Right cardiac atrium (tissue), 5 donors: ENCODE measurements at regions not wholly inside any gene's neighbourhood (a gene's known extent, or its start where the extent isn't known, plus 50 kb on each side); places are given as distances from the start of the nearest gene placed in this dataset.
A peak's percentile ranks its signal among the peaks of the same experiment; 100 is the strongest.
"Not testable (repeated sequence)": the region's sequence is repeated elsewhere in the genome, so short reads cannot be mapped to it uniquely, and the experiment has no call there.

Experiments used
- ATAC-seq, 2 donors: fragments of 200-7000 bp; cut with Tn5 transposase; one replicate each; pipeline versions ENCODE4 v1.8.0 to v1.9.1; 2020; ENCODE audit warnings: moderate library complexity in 2 of 2, mild to moderate bottlenecking in 1 of 2
- DNase-seq, 3 donors: peaks; one replicate each; pipeline ENCODE4 v3.0.0-alpha.2; 2020
- H3K27ac ChIP-seq: one replicate; pipeline ENCODE4 v1.5.1; 2013; ENCODE audit warnings: mild to moderate bottlenecking, low read length, control low read depth, moderate library complexity
- H3K27me3 ChIP-seq: one replicate; pipeline ENCODE4 v1.6.1; 2013; ENCODE audit not compliant: control insufficient read depth, insufficient read depth
- H3K4me1 ChIP-seq: one replicate; pipeline ENCODE4 v1.6.1; 2013; ENCODE audit warnings: low read length; ENCODE audit not compliant: control insufficient read depth, insufficient read depth
- H3K4me3 ChIP-seq: one replicate; pipeline ENCODE4 v1.5.1; 2013; ENCODE audit warnings: low read length, control low read depth
- H3K9me3 ChIP-seq: one replicate; pipeline ENCODE4 v1.6.1; 2013; ENCODE audit warnings: low read length; ENCODE audit not compliant: control insufficient read depth
- WGBS: extraction: QIAGEN DNeasy Blood & Tissue Kit; methylation state at CpG from one replicate; pipeline ENCODE4 v1.1.7; 2013; 5-methylcytosine and 5-hydroxymethylcytosine counted together
- intact Hi-C, 4 donors: fragments of 100-400 bp; cut with DNase I; formaldehyde crosslinking; loops; one replicate each; pipeline versions ENCODE4 v1.11.0 to v1.14.0; 2022 to 2023
- donor health status: healthy with polysubstance abuse.
- donor health status: DM: no; HTN: yes; CAD: no.
- donor health status: DM: no; HTN: no; CAD: no.
- donor health status: DM: no; HTN: yes; CAD: no; lungs with severe emphysema.
- donor health status: DM: yes; HTN: yes; CAD: no.

GRCh38 chr20:40634891-40635290 lies 54.1 kb downstream of the MAFB start:
- 72% methylated on average over 3 of the region's 3 CpGs for WGBS
- no peak for DNase-seq
- no peaks in the 10 kb centered on the region for H3K27me3 ChIP-seq
- H3K4me3 ChIP-seq: no peak overlapping the region
- no peaks in the 10 kb centered on the region for H3K4me1 ChIP-seq
- no peaks in the 10 kb centered on the region for H3K9me3 ChIP-seq
- no peak overlapping the region for H3K27ac ChIP-seq
- intact Hi-C loops: no loop called here
- no peak for ATAC-seq

GRCh38 chr20:40633123-40633850 lies 55.7 kb downstream of the MAFB start:
- H3K9me3 ChIP-seq: no peaks in the 10 kb centered on the region
- intact Hi-C loops: no loop called here
- 74% methylated on average over 5 of the region's 5 CpGs for WGBS

GRCh38 chr20:40632346-40632976 lies 56.6 kb downstream of the MAFB start:
- WGBS: 75% methylated on average over 10 of the region's 10 CpGs
- ATAC-seq (no peak), DNase-seq (no peak)
- no peak overlapping the region for H3K4me3 ChIP-seq
- intact Hi-C loops: no loop called here
- H3K27me3 ChIP-seq: no peaks in the 10 kb centered on the region
- no peaks in the 10 kb centered on the region for H3K9me3 ChIP-seq
- H3K4me1 ChIP-seq: no peaks in the 10 kb centered on the region
- H3K27ac ChIP-seq: no peak overlapping the region

More at GRCh38 chr20:40633123-40633850, 55.7 kb downstream of the MAFB start:
- Histone ChIP-seq H3K4me1 (no peaks in the 10 kb centered on the region), H3K27ac (no peak overlapping the region), H3K27me3 (no peaks in the 10 kb centered on the region), H3K4me3 (no peak overlapping the region)
- DNase-seq (no peak), ATAC-seq (no peak)

- Histone ChIP-seq H3K9me3 (peaks cover 1% of the 10 kb centered on the region), H3K4me1 (no peaks in the 10 kb centered on the region), H3K4me3 (no peak overlapping the region), H3K27ac (no peak overlapping the region), H3K27me3 (no peaks in the 10 kb centered on the region)
- DNase-seq (no peak), ATAC-seq (peak in 1 of 2 donors; percentile 16)
- intact Hi-C loops: no loop called here
- 93% methylated on average over 10 of the region's 10 CpGs for WGBS
Measured at GRCh38 chr20:40631119-40631631, 57.9 kb downstream of the MAFB start.

GRCh38 chr20:40630713-40631112 lies 58.3 kb downstream of the MAFB start:
- H3K27me3 ChIP-seq: no peaks in the 10 kb centered on the region
- H3K27ac ChIP-seq: no peak overlapping the region
- 75% methylated on average over 3 of the region's 3 CpGs for whole genome bisulfite sequencing
- H3K4me3 ChIP-seq: no peak overlapping the region
- intact Hi-C loops: no loop called here
- H3K9me3 ChIP-seq: peaks cover 1% of the 10 kb centered on the region
- ATAC-seq: no peak
- H3K4me1 ChIP-seq: no peaks in the 10 kb centered on the region
- DNase-seq: no peak

- intact Hi-C loops: no loop called here
- 92% methylated on average over 7 of the region's 7 CpGs for WGBS
Measured at GRCh38 chr20:40630099-40630498, 58.9 kb downstream of the MAFB start.

GRCh38 chr20:40628877-40629276 lies 60.2 kb downstream of the MAFB start:
- H3K4me1 ChIP-seq: no peaks in the 10 kb centered on the region
- intact Hi-C loops: no loop called here
- peaks cover 1% of the 10 kb centered on the region for H3K9me3 ChIP-seq
- no peaks in the 10 kb centered on the region for H3K27me3 ChIP-seq
- H3K27ac ChIP-seq: no peak overlapping the region
- H3K4me3 ChIP-seq: no peak overlapping the region
- DNase-seq: no peak
- no peak for ATAC-seq
- 73% methylated on average over 10 of the region's 10 CpGs for WGBS

More at GRCh38 chr20:40630099-40630498, 58.9 kb downstream of the MAFB start:
- ATAC-seq: no peak
- no peak overlapping the region for H3K27ac ChIP-seq
- H3K27me3 ChIP-seq: no peaks in the 10 kb centered on the region
- H3K4me3 ChIP-seq: no peak overlapping the region
- H3K4me1 ChIP-seq: no peaks in the 10 kb centered on the region
- DNase-seq: no peak
- H3K9me3 ChIP-seq: peaks cover 1% of the 10 kb centered on the region

GRCh38 chr20:40619053-40619452 lies 70.0 kb downstream of the MAFB start:
- DNase-seq, H3K4me1 ChIP-seq, intact Hi-C loops, H3K27me3 ChIP-seq, H3K9me3 ChIP-seq, ATAC-seq, H3K27ac ChIP-seq, H3K4me3 ChIP-seq: not testable (repeated sequence)
- WGBS: 93% methylated on average over 6 of the region's 7 CpGs

GRCh38 chr20:40617594-40617993 lies 71.4 kb downstream of the MAFB start:
- ATAC-seq (no peak), DNase-seq (no peak)
- WGBS: 85% methylated on average over 6 of the region's 6 CpGs
- H3K27me3 ChIP-seq: no peaks in the 10 kb centered on the region
- intact Hi-C loops: no loop called here
- H3K9me3 ChIP-seq: no peaks in the 10 kb centered on the region
- no peaks in the 10 kb centered on the region for H3K4me1 ChIP-seq
- H3K4me3 ChIP-seq: no peak overlapping the region
- no peak overlapping the region for H3K27ac ChIP-seq

- H3K27ac ChIP-seq: no peak overlapping the region
- H3K4me3 ChIP-seq: no peak overlapping the region
- no peaks in the 10 kb centered on the region for H3K9me3 ChIP-seq
- DNase-seq (no peak), ATAC-seq (no peak)
- no peaks in the 10 kb centered on the region for H3K27me3 ChIP-seq
- no peaks in the 10 kb centered on the region for H3K4me1 ChIP-seq
- intact Hi-C loops: no loop called here
Measured at GRCh38 chr20:40612837-40613236, 76.2 kb downstream of the MAFB start.

- 90% methylated on average over 4 of the region's 4 CpGs for WGBS
- ATAC-seq (no peak), DNase-seq (no peak)
- Histone ChIP-seq H3K4me3 (no peak overlapping the region), H3K27me3 (no peaks in the 10 kb centered on the region), H3K4me1 (no peaks in the 10 kb centered on the region), H3K27ac (no peak overlapping the region), H3K9me3 (no peaks in the 10 kb centered on the region)
- intact Hi-C loops: no loop called here
Measured at GRCh38 chr20:40612247-40612646, 76.8 kb downstream of the MAFB start.
